ENCODE measurements at regions not wholly inside any gene's neighbourhood (a gene's known extent, or its start where the extent isn't known, plus 50 kb on each side); places are given as distances from the start of the nearest gene placed in this dataset.

GRCh38 chr4:167431371-167431770, 197.1 kb upstream of the SPOCK3 start:
- TF ChIP-seq FOXM1 (IDR thresholded peaks at IDR 0.05; ENCODE audit: borderline replicate concordance) = no peak
- no peak for TF ChIP-seq NFRKB (IDR thresholded peaks at IDR 0.05)
- TF ChIP-seq ELF4 (IDR thresholded peaks at IDR 0.05) = no peak
- TF ChIP-seq BHLHE40 (IDR thresholded peaks at IDR 0.05; ENCODE audit: borderline replicate concordance) = no peak
- TF ChIP-seq PKNOX1 (IDR thresholded peaks at IDR 0.05) = no peak
- TF ChIP-seq L3MBTL2 (conservative IDR thresholded peaks at IDR 0.05) = no peak
- TF ChIP-seq LEF1 (IDR thresholded peaks at IDR 0.05; ENCODE audit: borderline replicate concordance) = no peak
